GM21786 (cell line): ENCODE measurements at regions not wholly inside any gene's neighbourhood (a gene's known extent, or its start where the extent isn't known, plus 50 kb on each side); places are given as distances from the start of the nearest gene placed in this dataset.
A peak's percentile ranks its signal among the peaks of the same experiment; 100 is the strongest.

Source experiments
- ATAC-seq: cut with Tn5 transposase; IDR thresholded peaks from one replicate; pipeline ENCODE4 v1.9.1; 2021; ENCODE audit not compliant: unreplicated experiment

GRCh38 chr2:7209757-7210555 is 292.7 kb downstream of the RNF144A start:
- ATAC-seq, result no peak

GRCh38 chr2:7210712-7211111 is 293.5 kb downstream of the RNF144A start:
- ATAC-seq, result no peak

GRCh38 chr2:7225848-7226247 is 308.6 kb downstream of the RNF144A start:
- no peak for ATAC-seq

GRCh38 chr2:7226501-7226900 is 309.3 kb downstream of the RNF144A start:
- ATAC-seq, result no peak

GRCh38 chr2:7233126-7233525 is 315.9 kb downstream of the RNF144A start:
- no peak for ATAC-seq

- ATAC-seq, result no peak
Measured at GRCh38 chr2:7237466-7237865, 320.3 kb downstream of the RNF144A start.

GRCh38 chr2:7239078-7239477 is 321.9 kb downstream of the RNF144A start:
- ATAC-seq, result no peak

DNA sequence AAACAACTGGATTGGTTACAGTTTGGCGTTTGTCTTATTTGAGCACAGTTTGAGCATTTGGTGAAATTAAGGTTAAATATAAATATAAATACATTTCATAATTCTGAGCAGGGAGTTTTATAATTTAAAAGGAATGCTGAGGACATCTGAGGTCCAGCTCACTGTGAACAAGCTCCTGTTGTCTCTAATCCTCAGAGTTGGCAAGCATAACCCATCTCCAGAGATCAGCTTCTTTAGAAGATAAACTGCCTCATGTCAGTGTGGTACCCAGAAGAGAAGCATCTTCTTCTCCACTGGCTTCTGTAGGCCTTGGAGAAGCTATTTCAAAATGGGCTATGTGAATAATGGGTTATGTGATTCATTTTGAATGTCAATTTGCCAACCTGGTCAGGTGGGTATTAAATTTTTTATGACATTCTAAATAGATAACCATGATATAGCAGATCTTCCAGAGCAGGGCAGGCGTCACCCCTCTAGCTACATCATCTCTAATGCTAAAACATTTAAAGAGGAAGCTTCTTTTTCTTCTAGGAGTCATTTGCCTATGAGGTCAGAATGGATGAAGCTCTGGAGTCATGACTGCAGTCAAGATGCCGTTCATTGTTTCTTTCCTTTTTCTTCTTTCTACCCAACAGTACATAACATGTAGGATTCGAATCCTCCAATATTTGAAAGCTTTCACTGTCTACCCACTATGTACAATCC is 324.0 kb downstream of the RNF144A start:
- ATAC-seq, result no peak

DNA sequence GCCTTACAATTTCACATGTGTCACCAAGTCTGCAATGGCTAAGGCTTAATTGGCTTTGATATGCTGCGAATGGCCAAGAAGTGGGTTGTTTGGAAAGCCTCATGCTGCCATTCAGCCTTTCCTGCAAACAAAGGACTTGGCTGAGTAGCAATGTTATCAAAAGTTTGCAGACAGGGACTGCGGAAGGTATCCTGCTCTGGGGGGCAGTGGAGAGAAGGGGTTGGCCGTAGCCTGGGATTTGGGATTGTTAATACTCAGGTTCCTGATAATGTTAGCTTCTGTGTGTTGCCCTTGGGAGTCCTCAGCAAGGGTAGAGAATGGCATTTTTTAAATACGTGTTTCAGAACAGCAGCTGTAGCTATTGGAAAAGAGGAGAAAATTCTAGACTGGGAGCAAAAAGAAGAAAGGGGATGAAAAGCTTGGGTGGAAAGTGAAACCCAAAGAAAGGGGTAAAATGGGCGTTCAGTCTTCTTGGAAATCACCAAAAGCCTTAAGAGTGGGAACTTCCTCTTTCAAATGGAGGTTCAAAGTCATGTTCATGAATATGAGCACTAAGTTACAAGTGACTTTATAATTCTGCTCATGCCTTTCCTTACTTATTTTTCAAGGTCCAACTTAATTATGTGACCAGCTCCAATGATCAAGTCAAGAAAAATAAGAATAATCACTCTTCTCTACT is 325.1 kb downstream of the RNF144A start:
- peak; percentile 48 for ATAC-seq

GRCh38 chr2:7243276-7243675 is 326.1 kb downstream of the RNF144A start:
- no peak for ATAC-seq

DNA sequence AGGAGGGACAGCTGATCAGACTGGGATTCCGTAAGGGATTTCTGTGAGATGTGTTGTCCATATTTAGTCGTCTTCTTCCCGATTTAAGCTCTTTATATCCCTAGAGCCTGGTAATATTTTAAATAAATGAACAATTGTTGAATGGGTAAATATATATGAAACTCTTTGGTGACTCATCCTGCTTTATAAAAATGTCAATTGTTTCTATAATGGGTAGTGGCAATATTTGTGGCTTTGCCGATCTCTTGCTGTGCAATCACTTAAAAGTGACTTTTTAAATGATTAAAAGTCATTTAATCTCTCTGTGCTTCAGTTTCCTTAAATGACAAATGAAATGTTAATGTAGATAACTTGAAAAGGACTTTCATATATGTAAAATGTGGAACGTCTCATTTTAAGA is 339.2 kb downstream of the RNF144A start:
- no peak for ATAC-seq

- no peak for ATAC-seq
Measured at GRCh38 chr2:7262727-7263126, 345.5 kb downstream of the RNF144A start.

DNA sequence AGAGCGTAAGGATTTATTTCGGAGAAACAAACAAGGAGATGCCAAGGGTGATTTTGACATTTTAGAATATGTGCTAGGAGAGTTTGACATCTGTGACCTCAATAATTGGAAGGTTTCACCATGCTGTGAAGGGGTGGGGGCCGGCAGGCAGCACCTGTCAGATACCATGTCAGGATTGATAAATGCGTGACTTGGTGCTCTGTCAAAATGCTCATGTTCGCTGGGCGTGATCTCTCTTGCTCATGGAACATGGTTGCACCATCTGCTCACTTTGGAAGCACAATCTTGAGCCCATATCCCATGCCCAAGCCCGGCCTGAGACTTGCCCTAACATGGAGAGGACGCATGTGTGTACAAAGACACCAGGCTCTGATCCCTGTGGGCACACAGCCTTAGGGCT is 347.6 kb downstream of the RNF144A start:
- ATAC-seq, result no peak

DNA sequence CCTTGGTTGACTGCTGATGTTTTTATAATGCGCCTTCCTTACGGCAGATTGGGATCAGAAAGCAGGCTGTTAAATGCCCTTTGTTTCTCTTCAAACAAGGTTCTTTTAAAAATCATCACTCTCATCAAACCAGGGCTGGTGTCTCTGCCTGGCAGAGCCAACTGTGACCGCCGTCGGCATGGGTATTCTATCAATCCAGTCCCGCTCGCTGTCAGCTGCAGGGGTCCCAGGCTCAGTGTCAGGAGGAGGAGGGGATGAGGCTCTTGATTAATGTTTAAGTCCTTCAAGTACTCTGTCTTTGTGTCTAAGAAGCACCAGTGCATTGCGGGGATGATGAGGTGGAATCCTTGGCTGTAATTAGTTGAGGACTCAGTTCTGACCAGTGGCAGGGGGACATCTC is 348.1 kb downstream of the RNF144A start:
- ATAC-seq, result no peak

DNA sequence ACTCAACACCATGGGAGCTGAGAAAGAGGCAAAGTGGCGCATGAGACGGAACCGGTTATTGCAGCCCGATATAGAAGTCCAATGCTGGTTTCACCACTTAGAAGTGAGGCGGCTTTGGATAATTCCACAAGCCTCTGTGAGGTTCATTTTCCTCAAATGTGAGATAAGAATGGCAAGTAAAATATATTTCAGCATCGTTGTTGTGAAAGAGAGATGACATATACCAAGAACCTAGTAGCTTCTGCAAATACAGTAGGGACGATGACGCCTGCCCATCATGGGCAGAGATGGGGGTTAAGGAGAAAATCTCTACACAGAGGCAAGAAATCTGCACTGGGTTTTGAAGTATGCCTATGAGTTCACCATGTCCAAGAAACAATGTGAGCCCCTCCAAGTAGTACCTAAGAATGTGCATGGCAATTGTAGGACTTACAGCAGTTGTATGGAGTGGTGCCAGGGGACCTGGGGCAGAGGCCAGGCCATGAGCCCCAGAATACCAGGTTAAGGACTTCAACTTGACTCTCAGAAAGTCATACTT is 352.0 kb downstream of the RNF144A start:
- no peak for ATAC-seq

DNA sequence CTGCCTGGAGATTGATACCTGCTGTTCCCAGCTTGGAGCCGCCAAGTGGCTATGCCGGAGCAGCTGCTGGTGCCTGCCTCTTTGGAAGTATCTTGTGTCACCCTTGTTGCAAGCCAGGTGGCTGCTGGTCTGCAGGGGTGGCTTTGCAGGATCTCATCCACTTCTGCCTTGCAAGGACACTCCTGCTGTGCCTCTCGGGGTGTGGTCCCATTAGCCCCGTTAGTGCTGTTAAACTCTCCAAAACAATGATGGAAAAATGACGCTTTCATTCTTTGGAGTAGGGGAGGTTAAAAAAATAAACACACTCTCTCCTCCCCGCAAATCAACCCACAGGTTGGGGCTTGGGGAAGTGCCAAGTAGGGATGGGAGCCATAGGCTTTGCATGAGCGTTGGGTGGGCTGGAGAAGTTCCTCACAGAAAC is 352.8 kb downstream of the RNF144A start:
- no peak for ATAC-seq

DNA sequence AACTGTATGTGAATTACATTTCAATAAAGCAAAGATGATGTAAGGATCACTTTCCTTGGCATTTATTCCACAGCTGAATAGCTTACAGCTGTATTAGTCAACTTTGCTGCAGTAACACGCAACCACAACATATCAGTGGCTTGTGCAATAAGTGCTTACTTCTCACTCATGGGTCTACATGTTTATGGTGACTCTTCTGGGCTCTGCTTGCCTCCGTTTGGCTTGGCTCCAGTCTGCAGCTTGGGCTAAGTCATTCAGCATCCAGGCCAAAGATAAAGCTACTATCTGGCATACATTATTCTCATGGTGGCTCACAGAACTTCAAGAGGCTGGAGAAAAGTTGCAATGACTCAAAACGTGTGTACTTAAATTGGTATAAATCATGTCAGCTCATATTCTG is 355.0 kb downstream of the RNF144A start:
- ATAC-seq, result no peak

GRCh38 chr2:7278984-7279383 is 361.8 kb downstream of the RNF144A start:
- ATAC-seq, result no peak

DNA sequence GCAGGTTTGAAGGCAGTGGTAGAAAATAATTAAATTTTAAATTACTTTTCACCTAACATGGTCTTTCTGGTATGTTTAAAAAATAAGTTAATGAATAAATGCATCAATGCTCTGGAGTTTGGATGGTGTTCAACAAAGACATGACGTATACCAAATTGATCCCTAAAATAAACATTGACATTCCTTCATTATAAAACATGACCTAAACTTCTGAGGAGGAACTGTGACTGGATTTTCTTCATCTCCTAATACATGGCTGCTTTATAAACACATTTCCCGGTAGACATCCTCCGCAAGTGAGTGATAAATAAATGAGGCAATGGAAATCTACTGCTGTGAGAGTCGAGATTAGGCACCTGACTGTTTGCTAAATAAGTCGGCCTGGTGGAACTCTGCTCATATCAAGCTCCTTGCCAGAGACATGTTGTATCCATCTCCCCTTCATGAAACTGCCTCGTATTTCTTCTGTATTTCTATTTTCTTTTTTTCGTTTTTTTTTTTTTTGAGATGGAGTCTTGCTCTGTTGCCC is 362.3 kb downstream of the RNF144A start:
- no peak for ATAC-seq

- ATAC-seq, result no peak
Measured at GRCh38 chr2:7280790-7281189, 363.6 kb downstream of the RNF144A start.
